ENCODE measurements at regions not wholly inside any gene's neighbourhood (a gene's known extent, or its start where the extent isn't known, plus 50 kb on each side); places are given as distances from the start of the nearest gene placed in this dataset.

- Histone ChIP-seq H3K27ac (no peak overlapping the region), H3K9me3 (no peaks in the 10 kb centered on the region), H3K4me3 (no peak overlapping the region), H3K27me3 (peaks cover 8 to 12% of the 10 kb centered on the region in 2 donors), H3K4me1 (peaks cover 0 to 8% of the 10 kb centered on the region in 2 donors), H3K36me3 (no peaks in the 10 kb centered on the region)
- no peak for DNase-seq (ENCODE audit: low spot score)
- no peak for TF ChIP-seq CTCF (IDR thresholded peaks at IDR 0.05)
These were observed 716.1 kb upstream of the WWC1 start for GRCh38 chr5:167575330-167575729.

GRCh38 chr5:167576126-167576525 is 715.3 kb upstream of the WWC1 start:
- no peak for DNase-seq (ENCODE audit: low spot score)
- no peaks in the 10 kb centered on the region for H3K36me3 ChIP-seq
- no peaks in the 10 kb centered on the region for H3K9me3 ChIP-seq
- H3K4me1 ChIP-seq = peaks cover 0 to 8% of the 10 kb centered on the region in 2 donors
- H3K27ac ChIP-seq = no peak overlapping the region
- peaks cover 8 to 12% of the 10 kb centered on the region in 2 donors for H3K27me3 ChIP-seq
- H3K4me3 ChIP-seq = no peak overlapping the region
- no peak for TF ChIP-seq CTCF (IDR thresholded peaks at IDR 0.05)

GRCh38 chr5:167576897-167577296 is 714.5 kb upstream of the WWC1 start:
- H3K4me3 ChIP-seq = no peak overlapping the region
- H3K27ac ChIP-seq = no peak overlapping the region
- no peak for DNase-seq (ENCODE audit: low spot score)
- H3K9me3 ChIP-seq = no peaks in the 10 kb centered on the region
- H3K36me3 ChIP-seq = no peaks in the 10 kb centered on the region
- peaks cover 0 to 8% of the 10 kb centered on the region in 2 donors for H3K4me1 ChIP-seq
- TF ChIP-seq CTCF (IDR thresholded peaks at IDR 0.05) = no peak
- H3K27me3 ChIP-seq = peaks cover 8 to 12% of the 10 kb centered on the region in 2 donors

- peaks cover 0 to 8% of the 10 kb centered on the region in 2 donors for H3K4me1 ChIP-seq
- DNase-seq (ENCODE audit: low spot score) = no peak
- TF ChIP-seq CTCF (IDR thresholded peaks at IDR 0.05) = no peak
- no peaks in the 10 kb centered on the region for H3K36me3 ChIP-seq
- no peak overlapping the region for H3K4me3 ChIP-seq
- peaks cover 8 to 12% of the 10 kb centered on the region in 2 donors for H3K27me3 ChIP-seq
- H3K27ac ChIP-seq = no peak overlapping the region
- H3K9me3 ChIP-seq = no peaks in the 10 kb centered on the region
These were observed 713.8 kb upstream of the WWC1 start for GRCh38 chr5:167577616-167578015.

GRCh38 chr5:167578977-167579692 is 712.3 kb upstream of the WWC1 start:
- TF ChIP-seq CTCF (IDR thresholded peaks at IDR 0.05) = no peak
- Histone ChIP-seq H3K9me3 (no peaks in the 10 kb centered on the region), H3K4me1 (no peaks in the 10 kb centered on the region), H3K4me3 (no peak overlapping the region), H3K27me3 (peaks cover 8 to 12% of the 10 kb centered on the region in 2 donors), H3K36me3 (no peaks in the 10 kb centered on the region), H3K27ac (no peak overlapping the region)
- DNase-seq (ENCODE audit: low spot score) = no peak

- no peak overlapping the region for H3K4me3 ChIP-seq
- H3K4me1 ChIP-seq = no peaks in the 10 kb centered on the region
- TF ChIP-seq CTCF (IDR thresholded peaks at IDR 0.05) = no peak
- no peak overlapping the region for H3K27ac ChIP-seq
- H3K27me3 ChIP-seq = peaks cover 8 to 12% of the 10 kb centered on the region in 2 donors
- no peak for DNase-seq (ENCODE audit: low spot score)
- H3K36me3 ChIP-seq = no peaks in the 10 kb centered on the region
- H3K9me3 ChIP-seq = no peaks in the 10 kb centered on the region
These were observed 711.8 kb upstream of the WWC1 start for GRCh38 chr5:167579693-167580055.
